ENCODE measurements at regions not wholly inside any gene's neighbourhood (a gene's known extent, or its start where the extent isn't known, plus 50 kb on each side); places are given as distances from the start of the nearest gene placed in this dataset.

DNA sequence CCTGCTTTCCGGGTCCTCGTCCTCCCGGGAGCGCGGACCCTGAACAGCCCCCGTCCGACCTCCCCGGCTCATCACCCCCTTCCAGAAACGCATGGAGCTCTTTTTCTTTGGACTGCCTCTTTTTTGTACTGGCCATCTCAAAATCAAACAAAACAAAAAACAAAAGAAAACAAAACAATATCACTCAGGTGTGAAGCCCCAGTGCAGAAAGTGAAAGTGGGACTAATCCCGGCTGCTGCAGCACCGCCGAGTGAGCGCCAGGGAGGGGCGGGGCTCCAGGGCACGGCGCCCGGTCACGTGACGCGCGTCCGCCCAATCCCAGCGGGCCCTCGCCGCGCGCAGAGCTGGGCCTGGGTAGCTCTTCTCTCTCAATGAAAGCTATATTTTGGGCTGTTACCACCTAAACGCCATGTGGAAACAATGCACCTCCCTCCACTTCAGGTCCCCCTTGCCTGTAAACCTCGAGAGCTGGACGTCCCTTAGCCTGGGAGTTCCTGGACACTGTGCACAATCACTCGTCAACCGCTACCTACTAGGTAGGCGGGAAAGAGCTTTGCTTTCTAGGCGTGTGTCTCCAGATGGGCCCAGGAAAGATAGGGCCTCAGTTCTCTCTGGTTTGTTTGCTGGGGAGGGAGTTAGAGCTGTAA, 93.7 kb upstream of the PRDM1 start (continued):
- TF ChIP-seq, protein P1, sequence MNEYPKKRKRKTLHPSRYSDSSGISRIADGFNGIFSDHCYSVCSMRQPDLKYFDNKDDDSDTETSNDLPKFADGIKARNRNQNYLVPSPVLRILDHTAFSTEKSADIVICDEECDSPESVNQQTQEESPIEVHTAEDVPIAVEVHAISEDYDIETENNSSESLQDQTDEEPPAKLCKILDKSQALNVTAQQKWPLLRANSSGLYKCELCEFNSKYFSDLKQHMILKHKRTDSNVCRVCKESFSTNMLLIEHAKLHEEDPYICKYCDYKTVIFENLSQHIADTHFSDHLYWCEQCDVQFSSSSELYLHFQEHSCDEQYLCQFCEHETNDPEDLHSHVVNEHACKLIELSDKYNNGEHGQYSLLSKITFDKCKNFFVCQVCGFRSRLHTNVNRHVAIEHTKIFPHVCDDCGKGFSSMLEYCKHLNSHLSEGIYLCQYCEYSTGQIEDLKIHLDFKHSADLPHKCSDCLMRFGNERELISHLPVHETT (CRISPR knock-in tag; conservative IDR thresholded peaks at IDR 0.05): no peak
- TF ChIP-seq MAF1 (CRISPR knock-in tag; IDR thresholded peaks at IDR 0.05; ENCODE audit: borderline replicate concordance) (no peak), SMAD1 (CRISPR knock-in tag; IDR thresholded peaks at IDR 0.05; ENCODE audit: borderline replicate concordance, low read depth) (no peak; the same call in 1 of the 2 replicates), FOXA3 (CRISPR knock-in tag; IDR thresholded peaks at IDR 0.05) (no peak), TBP (CRISPR knock-in tag; IDR thresholded peaks at IDR 0.05) (no peak), ZNF775 (CRISPR knock-in tag; IDR thresholded peaks at IDR 0.05; ENCODE audit: borderline replicate concordance) (no peak), ZNF576 (CRISPR knock-in tag; IDR thresholded peaks at IDR 0.05) (no peak), ZNF788 (CRISPR knock-in tag; IDR thresholded peaks at IDR 0.05; ENCODE audit: borderline replicate concordance) (peak; percentile 44; the same call in 1 of the 2 replicates)
- TF ChIP-seq, protein P2, sequence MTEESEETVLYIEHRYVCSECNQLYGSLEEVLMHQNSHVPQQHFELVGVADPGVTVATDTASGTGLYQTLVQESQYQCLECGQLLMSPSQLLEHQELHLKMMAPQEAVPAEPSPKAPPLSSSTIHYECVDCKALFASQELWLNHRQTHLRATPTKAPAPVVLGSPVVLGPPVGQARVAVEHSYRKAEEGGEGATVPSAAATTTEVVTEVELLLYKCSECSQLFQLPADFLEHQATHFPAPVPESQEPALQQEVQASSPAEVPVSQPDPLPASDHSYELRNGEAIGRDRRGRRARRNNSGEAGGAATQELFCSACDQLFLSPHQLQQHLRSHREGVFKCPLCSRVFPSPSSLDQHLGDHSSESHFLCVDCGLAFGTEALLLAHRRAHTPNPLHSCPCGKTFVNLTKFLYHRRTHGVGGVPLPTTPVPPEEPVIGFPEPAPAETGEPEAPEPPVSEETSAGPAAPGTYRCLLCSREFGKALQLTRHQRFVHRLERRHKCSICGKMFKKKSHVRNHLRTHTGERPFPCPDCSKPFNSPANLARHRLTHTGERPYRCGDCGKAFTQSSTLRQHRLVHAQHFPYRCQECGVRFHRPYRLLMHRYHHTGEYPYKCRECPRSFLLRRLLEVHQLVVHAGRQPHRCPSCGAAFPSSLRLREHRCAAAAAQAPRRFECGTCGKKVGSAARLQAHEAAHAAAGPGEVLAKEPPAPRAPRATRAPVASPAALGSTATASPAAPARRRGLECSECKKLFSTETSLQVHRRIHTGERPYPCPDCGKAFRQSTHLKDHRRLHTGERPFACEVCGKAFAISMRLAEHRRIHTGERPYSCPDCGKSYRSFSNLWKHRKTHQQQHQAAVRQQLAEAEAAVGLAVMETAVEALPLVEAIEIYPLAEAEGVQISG (CRISPR knock-in tag; IDR thresholded peaks at IDR 0.05): no peak; the same call in none of the 2 replicates
- TF ChIP-seq, protein P3, sequence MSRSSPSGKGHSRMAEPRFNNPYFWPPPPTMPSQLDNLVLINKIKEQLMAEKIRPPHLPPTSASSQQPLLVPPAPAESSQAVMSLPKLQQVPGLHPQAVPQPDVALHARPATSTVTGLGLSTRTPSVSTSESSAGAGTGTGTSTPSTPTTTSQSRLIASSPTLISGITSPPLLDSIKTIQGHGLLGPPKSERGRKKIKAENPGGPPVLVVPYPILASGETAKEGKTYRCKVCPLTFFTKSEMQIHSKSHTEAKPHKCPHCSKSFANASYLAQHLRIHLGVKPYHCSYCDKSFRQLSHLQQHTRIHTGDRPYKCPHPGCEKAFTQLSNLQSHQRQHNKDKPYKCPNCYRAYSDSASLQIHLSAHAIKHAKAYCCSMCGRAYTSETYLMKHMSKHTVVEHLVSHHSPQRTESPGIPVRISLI (CRISPR knock-in tag; IDR thresholded peaks at IDR 0.05; ENCODE audit: borderline replicate concordance): no peak
- TF ChIP-seq, protein P4, sequence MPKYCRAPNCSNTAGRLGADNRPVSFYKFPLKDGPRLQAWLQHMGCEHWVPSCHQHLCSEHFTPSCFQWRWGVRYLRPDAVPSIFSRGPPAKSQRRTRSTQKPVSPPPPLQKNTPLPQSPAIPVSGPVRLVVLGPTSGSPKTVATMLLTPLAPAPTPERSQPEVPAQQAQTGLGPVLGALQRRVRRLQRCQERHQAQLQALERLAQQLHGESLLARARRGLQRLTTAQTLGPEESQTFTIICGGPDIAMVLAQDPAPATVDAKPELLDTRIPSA (CRISPR knock-in tag; IDR thresholded peaks at IDR 0.05; ENCODE audit: borderline replicate concordance): no peak
